ENCODE measurements at regions not wholly inside any gene's neighbourhood (a gene's known extent, or its start where the extent isn't known, plus 50 kb on each side); places are given as distances from the start of the nearest gene placed in this dataset.

DNA sequence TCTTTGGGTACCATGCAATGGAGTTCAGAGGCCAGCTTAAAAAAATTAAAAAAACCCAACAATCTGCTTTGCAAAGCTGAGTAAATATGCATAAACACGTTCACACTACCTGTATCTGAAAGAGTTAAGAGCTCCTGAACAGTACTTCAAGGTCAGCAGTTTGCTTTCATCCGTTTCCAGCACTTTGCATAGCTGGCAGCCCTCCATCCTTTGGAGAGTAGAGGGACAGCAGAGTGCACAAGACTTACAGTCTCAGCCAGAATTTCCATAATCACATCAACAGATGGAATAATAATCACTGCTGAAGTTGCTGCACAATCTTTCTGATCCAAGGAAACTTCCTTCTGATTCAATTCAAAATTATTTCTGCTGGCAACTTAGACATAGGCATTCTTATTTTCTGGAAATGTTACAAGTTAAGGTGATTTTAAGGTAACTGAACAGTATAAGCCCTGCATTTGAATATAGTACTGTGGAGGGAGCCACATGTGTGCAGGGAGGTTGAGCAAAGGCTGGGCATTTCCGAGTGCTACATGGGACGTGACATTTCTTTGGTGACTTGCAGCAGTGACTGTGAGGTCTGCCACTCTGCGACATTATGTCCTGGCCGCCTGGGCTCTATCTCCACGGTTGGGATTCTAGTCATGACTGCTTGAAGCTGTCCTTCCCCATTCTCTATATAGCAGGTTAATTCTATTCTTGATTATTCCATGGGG, 73.5 kb upstream of the EMCN start:
- H3K36me3 Mint-ChIP-seq (ENCODE audit: low read depth): no peaks in the 10 kb centered on the region
- 89 to 100% methylated on average over 2 to 7 of the region's 7 CpGs for WGBS, 2 experiments (ENCODE audit: insufficient coverage in 1 of 2, insufficient read length in 1 of 2)
- TF ChIP-seq, protein P1, sequence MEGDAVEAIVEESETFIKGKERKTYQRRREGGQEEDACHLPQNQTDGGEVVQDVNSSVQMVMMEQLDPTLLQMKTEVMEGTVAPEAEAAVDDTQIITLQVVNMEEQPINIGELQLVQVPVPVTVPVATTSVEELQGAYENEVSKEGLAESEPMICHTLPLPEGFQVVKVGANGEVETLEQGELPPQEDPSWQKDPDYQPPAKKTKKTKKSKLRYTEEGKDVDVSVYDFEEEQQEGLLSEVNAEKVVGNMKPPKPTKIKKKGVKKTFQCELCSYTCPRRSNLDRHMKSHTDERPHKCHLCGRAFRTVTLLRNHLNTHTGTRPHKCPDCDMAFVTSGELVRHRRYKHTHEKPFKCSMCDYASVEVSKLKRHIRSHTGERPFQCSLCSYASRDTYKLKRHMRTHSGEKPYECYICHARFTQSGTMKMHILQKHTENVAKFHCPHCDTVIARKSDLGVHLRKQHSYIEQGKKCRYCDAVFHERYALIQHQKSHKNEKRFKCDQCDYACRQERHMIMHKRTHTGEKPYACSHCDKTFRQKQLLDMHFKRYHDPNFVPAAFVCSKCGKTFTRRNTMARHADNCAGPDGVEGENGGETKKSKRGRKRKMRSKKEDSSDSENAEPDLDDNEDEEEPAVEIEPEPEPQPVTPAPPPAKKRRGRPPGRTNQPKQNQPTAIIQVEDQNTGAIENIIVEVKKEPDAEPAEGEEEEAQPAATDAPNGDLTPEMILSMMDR (conservative IDR thresholded peaks at IDR 0.05): no peak
- Histone ChIP-seq H3K9me3 (ENCODE audit: control insufficient read depth, low read length) (no peaks in the 10 kb centered on the region), H3K4me3 (ENCODE audit: low read length) (no peak overlapping the region), H3K27ac (ENCODE audit: low read depth, low read length) (no peak overlapping the region), H3K4me1 (ENCODE audit: control insufficient read depth, insufficient read depth, low read length) (no peaks in the 10 kb centered on the region), H3K9ac (ENCODE audit: extremely low read depth, low read length, poor library complexity, severe bottlenecking) (no peak overlapping the region), H3K27me3 (ENCODE audit: control insufficient read depth, insufficient read depth, low read length, poor library complexity, severe bottlenecking) (no peaks in the 10 kb centered on the region), H3K36me3 (ENCODE audit: control insufficient read depth, insufficient read depth, low read length) (no peaks in the 10 kb centered on the region)
- DNase-seq: no peak
- no peaks in the 10 kb centered on the region for H3K27me3 Mint-ChIP-seq (ENCODE audit: insufficient read depth)
- H3K27ac Mint-ChIP-seq: no peak overlapping the region
- H3K9me3 Mint-ChIP-seq: no peaks in the 10 kb centered on the region
- no peak overlapping the region for H3K4me3 Mint-ChIP-seq
- no peaks in the 10 kb centered on the region for H3K4me1 Mint-ChIP-seq

DNA sequence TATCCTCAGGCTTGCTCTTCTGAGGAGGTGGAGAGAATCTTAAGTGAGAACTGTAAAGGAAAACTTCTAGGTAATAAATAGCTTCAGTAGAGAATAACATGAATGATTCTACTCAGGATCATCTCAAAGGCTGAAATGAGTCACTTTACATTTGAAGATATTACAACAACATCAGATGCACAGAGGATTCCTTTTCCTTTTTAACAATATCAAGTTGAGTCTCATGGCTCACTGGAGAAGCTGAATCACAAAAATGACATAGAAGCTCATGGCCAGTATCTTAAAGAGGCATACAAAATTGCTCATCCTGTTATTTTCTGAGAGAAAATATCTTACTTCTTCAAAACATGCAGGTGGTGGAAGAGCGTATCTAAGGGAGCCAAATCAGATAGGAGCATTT, 72.5 kb upstream of the EMCN start:
- no peaks in the 10 kb centered on the region for H3K4me1 Mint-ChIP-seq
- Histone ChIP-seq H3K27me3 (ENCODE audit: control insufficient read depth, insufficient read depth, low read length, poor library complexity, severe bottlenecking) (no peaks in the 10 kb centered on the region), H3K27ac (ENCODE audit: low read depth, low read length) (no peak overlapping the region), H3K4me1 (ENCODE audit: control insufficient read depth, insufficient read depth, low read length) (no peaks in the 10 kb centered on the region), H3K9me3 (ENCODE audit: control insufficient read depth, low read length) (no peaks in the 10 kb centered on the region), H3K36me3 (ENCODE audit: control insufficient read depth, insufficient read depth, low read length) (no peaks in the 10 kb centered on the region), H3K9ac (ENCODE audit: extremely low read depth, low read length, poor library complexity, severe bottlenecking) (no peak overlapping the region), H3K4me3 (ENCODE audit: low read length) (no peak overlapping the region)
- no peaks in the 10 kb centered on the region for H3K36me3 Mint-ChIP-seq (ENCODE audit: low read depth)
- no peak overlapping the region for H3K27ac Mint-ChIP-seq
- no peak overlapping the region for H3K4me3 Mint-ChIP-seq
- H3K27me3 Mint-ChIP-seq (ENCODE audit: insufficient read depth): no peaks in the 10 kb centered on the region
- DNase-seq: no peak
- H3K9me3 Mint-ChIP-seq: no peaks in the 10 kb centered on the region
- TF ChIP-seq, protein P1 (conservative IDR thresholded peaks at IDR 0.05): no peak
- WGBS, 2 experiments (ENCODE audit: insufficient coverage in 1 of 2, insufficient read length in 1 of 2): 94 to 100% methylated on average over 1 of the region's 1 CpG

DNA sequence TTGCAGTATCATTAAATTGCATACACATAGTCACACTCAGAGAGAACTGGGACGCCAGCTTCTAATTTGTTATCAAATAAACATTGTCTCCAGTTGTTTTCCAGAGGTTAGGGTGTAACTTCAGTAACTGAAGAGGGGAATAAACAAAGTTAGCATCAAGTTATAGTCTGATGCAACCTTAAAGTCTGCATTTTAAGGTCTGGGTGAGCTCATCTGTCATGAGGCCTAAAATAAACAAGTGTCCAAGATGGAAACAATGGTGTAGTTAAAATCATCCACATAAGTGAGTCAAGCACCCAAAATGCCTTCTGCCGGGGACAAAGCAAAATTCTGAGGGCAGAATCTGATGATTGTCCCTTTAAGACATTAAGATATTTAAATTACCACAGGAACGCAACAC, 70.3 kb upstream of the EMCN start:
- WGBS, 2 experiments (ENCODE audit: insufficient coverage in 1 of 2, insufficient read length in 1 of 2): 95% methylated on average over 3 of the region's 3 CpGs; no CpG with 5 or more reads in 1 of the 2 experiments
- H3K9ac ChIP-seq (ENCODE audit: extremely low read depth, low read length, poor library complexity, severe bottlenecking): no peak overlapping the region
- H3K4me1 Mint-ChIP-seq: no peaks in the 10 kb centered on the region
- H3K27ac ChIP-seq (ENCODE audit: low read depth, low read length): no peak overlapping the region
- TF ChIP-seq, protein P1 (conservative IDR thresholded peaks at IDR 0.05): no peak
- no peaks in the 10 kb centered on the region for H3K27me3 ChIP-seq (ENCODE audit: control insufficient read depth, insufficient read depth, low read length, poor library complexity, severe bottlenecking)
- H3K9me3 Mint-ChIP-seq: no peaks in the 10 kb centered on the region
- no peaks in the 10 kb centered on the region for H3K4me1 ChIP-seq (ENCODE audit: control insufficient read depth, insufficient read depth, low read length)
- H3K4me3 ChIP-seq (ENCODE audit: low read length): no peak overlapping the region
- no peaks in the 10 kb centered on the region for H3K27me3 Mint-ChIP-seq (ENCODE audit: insufficient read depth)
- no peak overlapping the region for H3K4me3 Mint-ChIP-seq
- H3K36me3 Mint-ChIP-seq (ENCODE audit: low read depth): no peaks in the 10 kb centered on the region
- H3K36me3 ChIP-seq (ENCODE audit: control insufficient read depth, insufficient read depth, low read length): no peaks in the 10 kb centered on the region
- no peak overlapping the region for H3K27ac Mint-ChIP-seq
- no peaks in the 10 kb centered on the region for H3K9me3 ChIP-seq (ENCODE audit: control insufficient read depth, low read length)
- no peak for DNase-seq

Measured in endodermal cell (in vitro differentiated cells).